ENCODE measurements at regions not wholly inside any gene's neighbourhood (a gene's known extent, or its start where the extent isn't known, plus 50 kb on each side); places are given as distances from the start of the nearest gene placed in this dataset.
A peak's percentile ranks its signal among the peaks of the same experiment; 100 is the strongest.

GRCh38 chr2:217382794-217383193, 522.9 kb upstream of the TNP1 start:
- no peak for DNase-seq

- DNase-seq = no peak
Observed at GRCh38 chr2:217379807-217380206, 519.9 kb upstream of the TNP1 start.

GRCh38 chr2:217372794-217373193, 512.9 kb upstream of the TNP1 start:
- no peak for DNase-seq

- peak in 20 of 58 donors; percentile 2 to 34 (median 9) for DNase-seq
Observed at GRCh38 chr2:217371781-217372213, 511.9 kb upstream of the TNP1 start.

GRCh38 chr2:217370391-217370790, 510.5 kb upstream of the TNP1 start:
- no peak for DNase-seq

GRCh38 chr2:217367464-217367863, 507.6 kb upstream of the TNP1 start:
- DNase-seq = no peak

GRCh38 chr2:217366966-217367365, 507.1 kb upstream of the TNP1 start:
- no peak for DNase-seq

GRCh38 chr2:217366266-217366895, 506.5 kb upstream of the TNP1 start:
- no peak for DNase-seq

- no peak for DNase-seq
Observed at GRCh38 chr2:217365656-217366055, 505.8 kb upstream of the TNP1 start.

GRCh38 chr2:217364224-217364623, 504.4 kb upstream of the TNP1 start:
- DNase-seq = no peak

- DNase-seq = no peak
Observed at GRCh38 chr2:217363470-217363869, 503.6 kb upstream of the TNP1 start.

GRCh38 chr2:217362710-217363109, 502.8 kb upstream of the TNP1 start:
- no peak for DNase-seq

- DNase-seq = no peak
Observed at GRCh38 chr2:217362286-217362685, 502.4 kb upstream of the TNP1 start.

GRCh38 chr2:217361483-217361880, 501.6 kb upstream of the TNP1 start:
- DNase-seq = no peak

GRCh38 chr2:217360781-217361482, 501.1 kb upstream of the TNP1 start:
- DNase-seq = no peak

GRCh38 chr2:217360111-217360510, 500.2 kb upstream of the TNP1 start:
- peak in 20 of 58 donors; percentile 1 to 49 (median 13) for DNase-seq

GRCh38 chr2:217357886-217358620, 498.2 kb upstream of the TNP1 start:
- DNase-seq = no peak

- DNase-seq = peak in 51 of 58 donors; percentile 9 to 88 (median 56)
Observed at GRCh38 chr2:217356781-217357180, 496.9 kb upstream of the TNP1 start.

- no peak for DNase-seq
Observed at GRCh38 chr2:217356142-217356541, 496.3 kb upstream of the TNP1 start.

GRCh38 chr2:217353591-217353990, 493.7 kb upstream of the TNP1 start:
- DNase-seq = no peak

- DNase-seq = no peak
Observed at GRCh38 chr2:217351378-217351777, 491.5 kb upstream of the TNP1 start.

GRCh38 chr2:217349251-217349650, 489.4 kb upstream of the TNP1 start:
- DNase-seq = no peak
